ENCODE measurements at regions not wholly inside any gene's neighbourhood (a gene's known extent, or its start where the extent isn't known, plus 50 kb on each side); places are given as distances from the start of the nearest gene placed in this dataset.

GRCh38 chr13:37482331-37482730, 116.2 kb downstream of the POSTN start:
- no peaks in the 10 kb centered on the region for H3K36me3 ChIP-seq (ENCODE audit: insufficient read depth)
- H3F3A ChIP-seq (replicated peaks; ENCODE audit: low read depth), result no peaks in the 10 kb centered on the region
- H3K27ac ChIP-seq (ENCODE audit: low read depth), result no peak overlapping the region
- ATAC-seq (no peak), DNase-seq (ENCODE audit: low spot score) (no peak)
- Mint-ChIP-seq H3K9me3 (no peaks in the 10 kb centered on the region), H3K4me1 (peaks cover 3% of the 10 kb centered on the region; the same call in 1 of the 3 replicates), H3K27ac (no peak overlapping the region), H3K4me3 (no peak overlapping the region), H3K36me3 (ENCODE audit: low read depth) (no peaks in the 10 kb centered on the region), H3K27me3 (ENCODE audit: insufficient read depth, low read depth, poor library complexity) (peaks cover 3% of the 10 kb centered on the region)
- no peaks in the 10 kb centered on the region for H4K20me1 ChIP-seq (replicated peaks; ENCODE audit: insufficient read depth)
- no peaks in the 10 kb centered on the region for H3K4me1 ChIP-seq (ENCODE audit: insufficient read depth)
- H2AFZ ChIP-seq, result no peak overlapping the region
- no peak overlapping the region for H3K4me3 ChIP-seq
- H3K9me2 ChIP-seq (ENCODE audit: insufficient read depth), result no peaks in the 10 kb centered on the region
- no peak for TF ChIP-seq ZNF331 (CRISPR knock-in tag; IDR thresholded peaks at IDR 0.05; ENCODE audit: low read depth)
- no peak for TF ChIP-seq ZNF114 (CRISPR knock-in tag; IDR thresholded peaks at IDR 0.05)
- no peak for TF ChIP-seq JUNB (IDR thresholded peaks at IDR 0.05; ENCODE audit: unreplicated experiment)
- TF ChIP-seq EZH2 (IDR thresholded peaks at IDR 0.05; ENCODE audit: low read depth, unreplicated experiment), result no peak
- no peak for TF ChIP-seq ZNF462 (CRISPR knock-in tag; IDR thresholded peaks at IDR 0.05)
- no peak for TF ChIP-seq CREB1 (CRISPR knock-in tag; IDR thresholded peaks at IDR 0.05; ENCODE audit: low read depth)
- no peak for TF ChIP-seq NANOG (IDR thresholded peaks at IDR 0.05; ENCODE audit: borderline replicate concordance)
- no peak for TF ChIP-seq ETS1 (IDR thresholded peaks at IDR 0.05)
- TF ChIP-seq POLR2AphosphoS5 (IDR thresholded peaks at IDR 0.05; ENCODE audit: low read depth), result no peak
- no peak for TF ChIP-seq STAT1 (IDR thresholded peaks at IDR 0.05; ENCODE audit: unreplicated experiment)
- no peak overlapping the region for H3K4me2 ChIP-seq
- H3K79me2 ChIP-seq (replicated peaks; ENCODE audit: insufficient read depth), result no peaks in the 10 kb centered on the region
- no peaks in the 10 kb centered on the region for H3K27me3 ChIP-seq (ENCODE audit: insufficient read depth)

Data from GM23338 (cell line).